Activated T-cell treated with anti-CD3 and anti-CD28 coated beads for 48 hours (primary cell): ENCODE measurements at regions not wholly inside any gene's neighbourhood (a gene's known extent, or its start where the extent isn't known, plus 50 kb on each side); places are given as distances from the start of the nearest gene placed in this dataset.
"Not testable (repeated sequence)": the region's sequence is repeated elsewhere in the genome, so short reads cannot be mapped to it uniquely, and the experiment has no call there.

Experiments
- DNase-seq: peaks from one replicate; pipeline ENCODE4 v3.0.0-alpha.2; 2020; ENCODE audit warnings: low read depth

DNA sequence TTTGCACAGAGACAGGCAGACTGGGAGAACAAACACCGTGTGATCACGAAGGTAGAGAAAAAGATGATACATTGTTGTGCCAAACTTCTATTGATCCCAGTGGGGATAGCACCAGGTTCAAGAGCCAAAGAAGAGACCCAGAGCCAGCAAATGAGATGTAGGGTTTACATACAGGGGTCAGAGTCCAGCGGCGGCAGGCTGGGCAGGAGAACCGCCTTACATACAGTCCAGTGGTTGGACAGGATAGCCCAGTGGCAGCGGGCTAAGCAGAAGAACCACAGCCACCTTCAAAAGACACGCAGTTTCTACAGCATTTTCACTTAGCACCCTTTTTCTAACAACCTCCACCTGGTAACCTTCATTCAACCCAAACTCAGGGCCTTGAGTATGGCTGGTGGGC lies 932.8 kb downstream of the SLC4A3 start:
- DNase-seq: no peak

DNA sequence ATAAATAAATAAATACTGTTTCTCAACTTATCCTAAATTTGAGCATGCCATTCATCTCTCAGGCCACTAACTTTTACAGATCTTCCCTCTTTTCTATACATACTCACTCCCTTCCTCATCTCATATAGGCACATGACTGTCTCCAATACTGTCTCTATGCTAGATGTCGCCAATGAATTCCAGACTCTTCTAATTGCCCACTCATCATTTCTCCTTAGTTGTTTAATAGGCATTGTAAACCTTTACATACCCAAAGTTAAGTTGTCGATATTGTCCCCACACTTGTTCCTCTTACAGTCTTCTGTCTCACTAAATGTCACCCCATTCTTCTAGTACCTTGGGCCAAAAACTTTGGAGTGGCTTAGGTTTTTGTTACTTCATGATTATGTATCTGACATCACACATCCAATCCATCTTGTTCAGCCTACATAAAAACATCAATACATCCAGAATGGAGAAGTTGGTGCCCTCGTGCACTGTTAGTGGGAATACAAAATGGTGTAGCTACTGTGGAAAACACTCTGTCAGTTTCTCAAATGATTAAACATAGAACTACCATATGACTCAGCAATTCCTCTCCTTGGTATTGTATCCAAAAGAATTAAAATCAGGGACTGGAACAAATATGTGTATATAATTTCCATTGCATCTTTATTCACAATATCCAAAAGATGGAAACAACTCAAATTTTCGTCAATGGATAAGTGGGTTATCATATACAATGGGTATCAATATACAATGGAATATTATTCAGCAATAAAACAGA lies 935.1 kb downstream of the SLC4A3 start:
- DNase-seq: no peak

DNA sequence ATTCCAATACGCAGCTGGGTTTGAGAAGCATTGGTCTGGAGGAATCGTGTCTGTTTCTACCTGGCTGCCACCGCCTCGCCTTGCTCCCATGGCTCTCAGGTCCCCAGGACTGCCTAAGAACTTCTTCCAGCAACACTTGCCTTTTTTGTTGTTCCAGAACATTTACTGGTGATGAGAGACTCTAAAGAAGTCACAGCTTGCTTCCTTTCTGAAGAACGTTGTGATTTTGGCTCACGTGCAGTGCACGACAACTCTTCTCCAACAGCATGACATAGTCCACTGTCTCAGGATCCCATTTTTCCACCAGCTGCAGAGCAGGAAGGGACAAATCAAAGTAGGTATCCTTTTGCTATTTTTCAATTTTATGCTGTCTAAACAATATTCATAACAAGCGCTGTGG lies 940.9 kb downstream of the SLC4A3 start:
- no peak for DNase-seq

DNA sequence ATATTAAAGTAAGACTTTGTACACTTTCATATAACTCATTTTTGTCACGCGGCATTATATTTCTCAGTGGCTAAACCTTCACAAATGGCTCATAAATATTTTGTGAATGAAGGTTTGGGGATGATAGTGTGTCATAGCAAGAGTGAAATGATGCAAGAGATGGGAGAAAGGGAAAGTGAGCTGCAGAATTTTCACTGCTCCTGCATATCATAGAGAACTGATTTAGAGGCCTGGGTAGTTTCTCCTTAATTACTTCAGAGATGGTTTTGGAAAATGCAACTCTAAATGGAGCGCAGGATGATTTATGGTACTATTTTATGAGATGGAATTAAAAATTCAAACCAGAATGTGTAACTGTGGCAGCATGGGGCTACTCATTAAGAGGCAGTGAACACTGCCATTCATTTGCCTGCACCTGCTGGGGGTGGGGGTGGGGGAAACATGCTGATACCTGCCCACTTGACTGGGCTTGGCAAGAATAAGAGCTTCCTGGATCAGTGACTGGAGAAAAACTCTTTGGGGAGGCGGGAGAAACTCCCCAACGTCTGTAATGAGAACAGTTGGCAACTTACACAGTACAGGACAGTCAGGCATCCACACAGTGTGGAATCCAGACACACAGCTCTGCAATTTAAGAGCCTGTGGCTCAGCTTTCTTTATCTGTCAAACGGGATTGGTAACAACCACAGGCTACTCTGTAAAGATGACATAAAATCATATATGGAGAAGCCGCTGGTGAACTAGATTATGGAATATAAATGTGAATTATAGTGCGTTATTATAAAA lies 941.9 kb downstream of the SLC4A3 start:
- no peak for DNase-seq

DNA sequence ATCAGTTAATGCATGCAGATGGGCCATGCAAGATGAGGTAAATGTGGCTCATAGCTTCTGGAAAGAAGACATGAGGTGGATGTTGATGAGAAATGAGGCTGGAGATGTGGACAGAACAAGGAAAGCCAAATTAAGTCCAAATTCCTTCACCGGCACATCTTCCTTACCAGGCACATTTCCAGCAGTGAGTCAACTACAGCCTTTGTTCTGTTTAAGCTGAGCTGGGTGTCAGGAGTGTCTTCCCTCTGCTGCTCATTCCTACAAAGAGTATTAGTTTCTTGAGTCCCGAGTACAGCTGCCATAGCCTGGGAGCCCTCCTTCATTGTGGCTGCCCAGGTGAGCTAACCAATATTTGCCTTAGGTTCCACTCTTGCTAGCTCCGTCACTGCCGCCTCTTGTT lies 945.0 kb downstream of the SLC4A3 start:
- DNase-seq: no peak

DNA sequence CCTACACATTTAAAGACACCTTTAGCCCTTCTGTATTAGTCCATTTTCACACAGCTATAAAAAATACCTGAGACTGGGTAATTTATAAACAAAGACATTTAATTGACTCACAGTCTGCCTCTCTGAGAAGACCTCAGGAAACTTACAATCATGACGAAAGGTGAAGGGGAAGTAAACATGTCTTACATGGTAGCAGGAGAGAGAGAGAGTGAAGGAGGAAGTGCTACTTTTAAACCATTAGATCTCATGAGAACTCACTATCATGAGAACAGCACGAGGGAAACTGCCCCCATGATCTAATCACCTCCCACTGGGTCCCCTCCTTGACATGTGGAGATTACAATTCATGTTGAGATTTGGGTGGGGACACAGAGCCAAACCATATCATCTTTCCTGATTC lies 946.6 kb downstream of the SLC4A3 start:
- no peak for DNase-seq

DNA sequence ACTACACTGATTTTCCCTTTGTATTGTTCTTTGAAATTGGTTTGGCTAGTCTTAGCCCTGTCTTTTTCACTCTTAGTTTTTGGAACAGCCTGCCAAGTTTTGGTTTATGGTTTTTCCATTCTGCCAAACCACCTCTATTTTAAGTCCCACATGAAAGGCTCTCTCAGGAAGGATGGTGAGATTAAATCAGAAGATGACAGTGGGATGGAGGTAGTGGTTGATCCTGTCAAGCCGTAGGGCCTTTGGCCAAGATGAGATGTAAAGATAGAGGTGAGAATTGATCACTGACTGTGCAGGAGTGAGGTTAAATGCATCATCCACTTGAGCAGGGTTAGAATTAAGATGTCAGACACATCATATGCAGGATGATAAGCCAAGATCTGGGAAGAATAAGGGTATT lies 948.5 kb downstream of the SLC4A3 start:
- DNase-seq: no peak

DNA sequence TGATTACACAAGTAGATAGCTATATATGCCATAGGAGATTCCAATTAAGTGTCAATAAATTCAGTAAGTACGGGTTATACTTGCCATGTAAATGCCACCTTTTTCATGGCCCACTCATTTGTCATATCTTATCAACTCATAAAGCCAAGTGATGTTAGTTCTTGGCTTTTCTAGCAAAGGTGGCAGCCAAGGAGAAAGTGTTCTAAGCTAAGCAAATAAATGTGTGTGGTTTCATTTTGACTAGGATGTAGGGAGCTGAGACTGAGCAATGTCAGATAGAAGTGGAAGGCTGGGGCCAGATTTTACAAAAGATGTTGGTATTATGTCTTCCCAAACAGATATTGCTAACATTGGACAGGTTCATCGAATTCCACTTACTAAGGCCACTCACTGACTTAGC lies 952.0 kb downstream of the SLC4A3 start:
- no peak for DNase-seq

DNA sequence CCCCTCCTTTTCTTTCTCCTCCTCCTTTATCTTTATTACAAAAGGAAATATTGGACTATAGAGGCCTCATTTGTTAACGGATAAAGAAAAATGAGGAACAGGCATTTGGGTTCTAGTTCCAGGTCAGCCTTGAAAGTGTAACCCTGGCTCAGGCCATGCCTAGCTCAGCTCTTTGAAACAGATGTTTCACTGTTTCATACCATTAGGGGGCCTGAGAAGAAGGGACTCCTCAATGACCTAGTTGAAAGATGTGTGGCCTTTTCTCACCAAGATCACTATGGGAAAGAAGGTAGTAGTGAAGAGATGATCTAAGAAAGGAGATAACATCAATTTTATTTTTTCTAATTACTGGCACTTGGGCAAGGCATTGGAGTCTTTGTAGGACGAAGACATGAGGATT lies 952.7 kb downstream of the SLC4A3 start:
- no peak for DNase-seq

DNA sequence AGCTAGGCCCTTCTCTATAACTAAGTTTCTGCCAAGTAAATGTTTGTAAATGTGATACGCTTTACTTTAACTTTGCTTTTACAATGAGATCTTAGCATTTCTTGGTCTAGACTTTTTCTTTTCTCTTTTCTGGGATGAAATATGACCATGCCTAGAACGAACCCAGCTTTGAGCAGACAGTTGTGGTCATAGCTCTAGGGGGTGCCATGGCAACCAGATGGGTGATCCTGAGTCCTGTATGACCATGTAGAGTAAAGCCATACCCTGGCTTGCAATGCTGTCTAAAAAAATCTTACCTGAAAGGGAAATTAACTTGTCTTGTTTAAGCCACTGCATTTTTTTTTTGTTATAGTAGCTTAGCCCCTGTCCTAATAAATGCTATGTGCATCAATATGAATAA lies 956.3 kb downstream of the SLC4A3 start:
- no peak for DNase-seq

DNA sequence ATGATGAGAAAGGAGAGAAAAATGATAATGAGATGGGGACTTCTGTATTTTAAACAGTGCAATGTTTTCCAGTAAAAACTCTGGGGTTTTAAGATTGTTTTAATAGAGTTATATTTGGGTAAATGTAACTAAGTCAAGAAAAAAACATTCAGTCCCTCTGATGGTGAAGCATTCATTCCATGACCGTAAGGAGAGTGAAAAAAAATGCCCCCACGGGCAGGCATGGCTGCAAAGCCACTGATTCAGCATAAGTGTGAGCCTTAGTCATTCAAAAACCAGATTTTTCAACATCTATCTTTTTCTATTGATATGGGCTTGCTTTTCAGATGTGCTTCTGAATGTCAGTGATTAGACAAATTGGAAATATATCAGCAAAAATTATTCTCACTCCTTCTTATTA lies 957.8 kb downstream of the SLC4A3 start:
- no peak for DNase-seq

DNA sequence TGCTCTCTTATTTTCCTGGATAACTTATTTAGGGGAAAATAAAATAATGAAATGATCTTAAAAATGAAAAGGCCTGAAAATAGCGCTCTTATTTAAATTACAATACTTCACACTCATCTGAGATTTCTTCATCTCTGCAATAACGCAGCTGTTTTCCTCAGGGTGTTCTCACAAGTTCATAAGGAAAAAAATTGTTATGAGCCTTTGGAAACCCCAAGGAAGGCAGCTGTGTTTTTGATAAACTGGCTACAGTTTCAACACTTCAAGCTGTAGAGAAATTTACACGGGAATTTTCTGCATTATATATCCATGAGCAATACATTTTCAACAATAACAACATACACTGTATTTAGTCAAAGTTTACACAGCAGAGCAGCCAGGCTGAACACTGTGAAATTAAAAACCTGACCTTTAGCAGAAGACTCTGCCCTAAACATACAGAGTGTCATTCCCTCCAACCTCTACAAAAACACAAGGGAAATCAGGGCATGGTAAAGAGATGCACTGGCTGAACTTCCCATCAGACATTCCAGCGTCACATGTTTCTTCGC lies 959.6 kb downstream of the SLC4A3 start:
- DNase-seq: no peak

DNA sequence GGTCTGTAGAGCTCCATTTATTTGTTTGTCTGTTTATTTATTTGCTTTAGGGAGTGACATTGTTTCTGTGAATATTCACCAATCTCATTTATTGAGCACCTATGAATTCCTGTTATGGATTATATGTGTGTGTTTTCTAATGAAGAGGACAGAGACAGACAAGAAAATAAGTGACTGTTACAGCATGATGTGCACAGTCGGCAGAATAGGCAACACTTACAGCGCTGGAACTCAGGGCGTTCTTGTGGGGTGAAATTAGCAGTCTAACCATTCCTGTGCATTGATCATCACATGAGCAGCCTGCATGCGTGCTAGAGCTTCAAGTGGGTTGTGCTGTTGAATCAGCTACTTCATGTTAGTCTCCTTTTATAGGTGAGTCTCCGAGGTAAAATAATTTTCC lies 960.7 kb downstream of the SLC4A3 start:
- DNase-seq: no peak

DNA sequence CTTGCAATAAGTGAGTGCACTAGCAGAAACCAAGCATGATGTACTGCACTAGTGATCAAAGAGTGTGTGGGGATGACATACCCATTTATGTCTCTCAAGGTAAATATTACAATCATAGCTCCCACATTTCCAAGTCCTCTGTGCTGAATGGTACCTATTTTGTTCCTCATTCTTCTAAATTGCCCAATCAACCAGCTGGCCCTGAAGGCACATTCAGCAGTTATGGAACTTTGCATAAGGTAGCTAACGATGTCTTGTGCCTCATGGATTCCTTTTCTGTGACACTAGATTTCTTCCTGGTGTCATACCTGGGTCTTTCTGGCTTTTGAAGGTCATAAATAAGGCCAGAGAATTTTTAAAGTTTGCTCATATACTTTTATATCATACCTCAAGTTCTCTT lies 963.0 kb downstream of the SLC4A3 start:
- no peak for DNase-seq

DNA sequence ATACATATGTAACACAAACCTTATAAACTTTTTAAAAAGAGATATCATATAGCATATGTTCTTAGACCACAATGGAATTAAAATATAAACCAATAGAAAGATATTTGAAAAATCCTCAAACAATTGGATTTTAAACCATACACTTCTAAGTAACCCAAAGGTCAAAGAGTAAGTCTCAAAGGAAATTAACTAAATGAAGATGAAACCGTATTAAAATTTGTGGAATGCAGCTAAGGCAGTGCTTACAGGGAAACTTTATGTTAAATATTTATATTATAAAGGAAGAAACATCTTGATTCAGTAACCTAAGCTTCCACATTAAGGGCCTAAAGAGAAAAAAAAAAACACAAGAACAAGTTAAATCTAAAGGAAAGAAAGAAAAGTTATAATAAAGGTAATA lies 966.1 kb downstream of the SLC4A3 start:
- no peak for DNase-seq

DNA sequence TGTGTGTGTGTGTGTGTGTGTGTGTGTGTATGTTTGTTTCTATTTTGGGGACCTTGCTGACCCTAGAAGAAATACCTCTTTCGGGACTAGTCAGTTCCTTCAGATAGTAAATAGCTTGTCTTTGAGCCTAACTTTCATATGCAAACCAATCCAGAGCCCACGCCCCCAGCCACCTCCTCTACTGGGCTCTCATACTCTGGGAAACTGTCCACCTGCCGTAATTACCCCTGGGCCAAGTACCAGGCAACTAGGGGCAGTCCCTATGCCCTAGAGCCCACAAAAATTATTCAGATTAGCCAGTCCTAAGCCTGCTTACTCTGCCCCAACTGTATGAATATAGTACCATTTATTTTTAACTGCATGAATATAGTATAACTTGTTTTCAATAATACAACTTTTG lies 970.4 kb downstream of the EPHA4 start:
- DNase-seq: no peak

DNA sequence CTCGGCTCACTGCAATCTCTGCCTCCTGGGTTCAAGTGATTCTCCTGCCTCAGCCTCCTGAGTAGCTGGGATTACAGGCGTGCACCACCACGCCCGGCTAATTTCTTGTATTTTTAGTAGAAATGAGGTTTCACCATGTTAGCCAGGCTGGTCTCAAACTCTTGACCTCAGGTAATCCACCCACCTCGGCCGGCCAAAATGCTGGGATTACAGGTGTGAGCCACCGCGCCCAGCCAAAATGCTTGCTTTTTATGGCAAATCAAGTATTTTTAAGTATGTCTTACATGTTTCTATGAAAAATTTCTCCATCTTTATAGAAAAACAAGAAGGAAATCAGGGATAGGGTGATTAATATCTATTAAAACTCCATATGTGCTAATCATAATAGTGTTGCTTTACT lies 959.1 kb downstream of the EPHA4 start:
- not testable (repeated sequence) for DNase-seq

DNA sequence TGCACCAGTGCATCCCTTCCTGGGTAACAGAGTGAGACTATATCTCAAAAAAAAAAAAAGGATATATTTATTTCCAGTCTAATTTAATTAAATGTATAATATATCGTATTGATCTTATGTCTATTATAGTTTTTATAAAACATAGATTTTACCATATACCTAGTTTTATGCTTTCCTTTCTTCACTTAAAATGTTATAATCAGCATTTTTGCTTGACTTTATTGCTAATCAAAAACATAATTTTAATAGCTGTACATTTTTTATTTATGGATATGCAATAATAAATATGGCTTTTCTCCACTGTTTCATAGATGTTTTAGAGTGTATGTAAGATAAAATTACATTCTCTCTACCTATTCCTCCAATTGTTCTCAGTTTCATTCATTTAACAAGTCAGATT lies 958.0 kb downstream of the EPHA4 start:
- DNase-seq: no peak

DNA sequence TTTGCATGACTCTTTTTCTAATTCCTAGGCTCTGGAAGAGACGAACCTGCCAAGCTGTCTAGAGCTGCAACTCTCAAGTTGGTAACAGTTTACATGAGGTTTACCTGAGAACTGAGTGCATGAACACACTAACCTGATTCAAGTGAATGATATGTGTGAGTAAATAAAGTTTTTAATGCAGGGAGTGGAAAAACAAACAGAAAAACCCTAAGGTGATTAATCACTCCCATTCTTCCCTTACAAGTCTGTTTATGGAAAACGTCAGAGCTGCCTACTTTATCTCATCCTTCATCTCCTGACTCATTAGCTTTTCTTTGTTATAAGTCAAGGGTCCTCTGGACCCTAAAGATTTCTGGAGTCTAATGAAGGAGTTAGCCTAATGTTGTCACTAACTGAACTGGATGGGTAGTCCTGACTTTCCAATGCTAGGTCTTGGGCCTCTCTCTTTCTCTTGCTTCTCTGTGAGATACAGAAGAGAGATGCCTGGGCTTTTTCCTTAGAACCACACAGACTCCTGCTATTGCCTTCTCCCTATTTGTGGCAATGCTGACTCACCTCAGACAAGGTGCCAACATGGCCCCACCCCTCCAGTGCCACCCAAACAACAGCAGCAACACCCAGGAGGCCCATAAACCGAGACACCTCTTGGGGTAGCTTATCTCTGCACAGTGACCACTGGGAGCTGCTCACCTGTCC lies 952.4 kb downstream of the EPHA4 start:
- no peak for DNase-seq

DNA sequence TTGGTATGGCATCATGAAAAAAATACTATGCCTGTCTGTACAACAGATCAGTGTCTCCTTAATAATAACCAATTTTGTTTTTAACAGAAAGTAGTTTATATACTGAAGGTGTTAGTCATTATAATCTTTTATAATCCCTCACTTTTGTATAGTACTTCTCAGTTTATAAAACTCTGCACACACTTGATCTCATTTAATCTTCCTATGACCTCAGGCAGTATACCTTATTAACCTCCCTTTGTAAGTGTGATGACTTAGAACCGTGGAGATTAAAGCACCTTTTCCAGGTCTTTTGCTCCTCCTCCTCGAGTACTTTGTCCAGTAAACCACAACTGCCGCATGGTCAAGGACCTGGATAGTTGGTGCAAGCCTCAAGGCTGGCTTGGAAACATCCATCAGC lies 945.5 kb downstream of the EPHA4 start:
- DNase-seq: no peak

DNA sequence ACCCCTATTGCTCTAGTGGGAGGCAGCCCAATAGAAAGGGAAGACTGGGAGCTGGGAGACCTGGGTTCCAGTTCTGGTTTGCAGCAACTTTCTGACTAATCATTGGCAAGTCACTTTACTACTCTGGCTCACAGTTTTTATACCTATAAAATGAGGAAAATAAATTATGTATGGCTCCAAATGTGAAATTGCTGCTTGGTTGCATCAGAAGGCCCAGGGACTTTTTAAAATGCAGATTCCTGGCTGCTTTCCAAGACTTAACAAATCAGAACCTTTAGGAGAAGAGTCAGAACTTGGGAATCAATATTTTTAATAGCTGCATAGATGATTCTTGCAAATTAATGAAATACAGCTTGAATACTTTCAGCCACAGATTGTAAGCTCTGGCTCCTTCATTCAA lies 943.9 kb downstream of the EPHA4 start:
- DNase-seq: no peak

DNA sequence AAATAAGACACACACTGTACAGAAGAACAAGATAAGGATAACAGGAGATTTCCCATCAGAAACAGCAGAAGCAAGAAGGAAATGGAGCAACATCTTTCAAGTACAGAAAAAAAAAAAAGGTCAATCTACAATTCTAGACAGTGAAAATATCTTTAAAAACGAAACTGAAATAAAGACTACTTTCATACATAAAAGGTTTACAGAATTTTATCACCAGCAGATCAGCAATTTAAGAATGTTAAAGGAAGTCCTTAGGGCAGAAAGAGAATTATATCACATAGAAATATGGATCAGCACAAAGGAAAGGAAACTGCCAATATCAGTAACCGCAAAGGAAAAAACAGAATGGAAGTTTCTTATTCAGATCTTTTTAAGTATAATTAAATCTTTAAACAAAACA lies 931.0 kb downstream of the EPHA4 start:
- DNase-seq: no peak

DNA sequence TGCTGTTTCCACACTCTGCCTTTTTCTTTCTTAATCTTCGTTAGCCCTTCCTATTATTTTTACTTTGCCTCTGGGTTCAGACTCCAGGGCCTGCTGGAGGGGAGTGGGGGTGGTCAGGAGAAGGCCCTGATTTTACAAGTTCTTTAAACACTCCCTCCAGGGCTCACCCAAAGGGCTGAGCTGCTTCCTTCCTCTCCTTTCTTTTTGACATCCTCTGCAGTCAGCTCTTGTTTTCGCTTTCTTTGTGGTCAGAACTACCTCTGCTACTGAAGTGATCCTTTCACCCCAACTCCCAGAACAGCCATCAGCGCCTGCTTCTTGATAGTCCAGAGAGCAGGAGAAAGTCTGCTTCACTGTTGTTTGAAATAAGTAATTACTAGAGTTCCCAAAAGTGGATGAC lies 925.7 kb downstream of the EPHA4 start:
- DNase-seq: no peak
